BLaER1 treated with 17β-estradiol and CSF1 and Interleukin-3, amounts not matched to agents 10 nM and 100 nM (cell line): ENCODE measurements at regions not wholly inside any gene's neighbourhood (a gene's known extent, or its start where the extent isn't known, plus 50 kb on each side); places are given as distances from the start of the nearest gene placed in this dataset.

Source experiments
- H3K27ac ChIP-seq, 11 experiments: shearing (Covaris generic); formaldehyde crosslinking; 2 replicates each; pipeline ENCODE4 v1.8.1; 2022
- H3K27me3 ChIP-seq, 11 experiments: shearing (Covaris generic); formaldehyde crosslinking; 2 replicates each; pipeline ENCODE4 v1.8.1; 2022
- H3K36me3 ChIP-seq, 11 experiments: shearing (Covaris generic); formaldehyde crosslinking; 2 replicates each; pipeline ENCODE4 v1.8.1; 2022
- H3K4me1 ChIP-seq, 10 experiments: shearing (Covaris generic); formaldehyde crosslinking; 2 replicates each; pipeline ENCODE4 v1.8.1; 2022
- H3K4me2 ChIP-seq, 11 experiments: shearing (Covaris generic); formaldehyde crosslinking; 2 replicates each; pipeline ENCODE4 v1.8.1; 2022
- H3K4me3 ChIP-seq, 10 experiments: shearing (Covaris generic); formaldehyde crosslinking; 2 replicates each; pipeline ENCODE4 v1.8.1; 2022
- H3K9ac ChIP-seq, 11 experiments: shearing (Covaris generic); formaldehyde crosslinking; 2 replicates each; pipeline ENCODE4 v1.8.1; 2022
- H3K9me3 ChIP-seq, 11 experiments: shearing (Covaris generic); formaldehyde crosslinking; replicated peaks in 1 of 11; 2 replicates each; pipeline ENCODE4 v1.8.1; 2022
- H4K20me1 ChIP-seq, 11 experiments: shearing (Covaris generic); formaldehyde crosslinking; 2 replicates each; pipeline ENCODE4 v1.8.1; 2022
- Cebpa-rat ChIP-seq, 11 experiments: shearing (Covaris generic); IDR thresholded peaks; 2 replicates each; pipeline ENCODE4 v1.8.1; 2022

GRCh38 chr4:180566492-180566891 is 1676.7 kb upstream of the TENM3 start:
- no peak for TF ChIP-seq Cebpa-rat (IDR thresholded peaks at IDR 0.05)
- no peak overlapping the region for H3K9ac ChIP-seq
- H3K4me1 ChIP-seq, result peaks cover 0 to 9% (median 0%) of the 10 kb centered on the region in 10 experiments; a peak in 5 of 20 replicates
- H3K27ac ChIP-seq, result no peak overlapping the region
- no peak overlapping the region for H3K4me2 ChIP-seq
- H4K20me1 ChIP-seq, result no peaks in the 10 kb centered on the region
- H3K9me3 ChIP-seq, result peaks cover 0 to 4% (median 0%) of the 10 kb centered on the region in 11 experiments; a peak in 1 of 22 replicates
- H3K4me3 ChIP-seq, result no peak overlapping the region
- no peaks in the 10 kb centered on the region for H3K36me3 ChIP-seq
- H3K27me3 ChIP-seq, result no peaks in the 10 kb centered on the region

DNA sequence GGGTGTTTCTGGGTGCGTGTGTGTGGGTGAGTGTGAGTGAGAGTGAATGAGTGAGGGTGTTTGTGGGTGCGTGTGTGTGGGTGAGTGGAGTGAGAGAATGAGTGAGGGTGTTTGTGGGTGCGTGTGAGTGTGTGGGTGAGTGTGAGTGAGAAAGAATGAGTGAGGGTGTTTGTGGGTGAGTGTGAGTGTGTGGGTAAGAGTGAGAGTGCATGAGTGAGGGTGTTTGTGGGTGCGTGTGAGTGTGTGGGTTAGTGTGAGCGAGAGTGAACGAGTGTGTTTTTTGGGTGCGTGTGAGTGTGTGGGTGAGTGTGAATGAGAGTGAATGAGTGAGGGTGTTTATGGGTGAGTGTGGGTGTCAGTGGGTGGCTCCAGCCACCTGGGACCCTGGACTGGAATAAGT is 1676.1 kb upstream of the TENM3 start:
- Histone ChIP-seq H3K27ac (no peak overlapping the region), H3K4me3 (no peak overlapping the region), H3K9me3 (peaks cover 0 to 4% (median 0%) of the 10 kb centered on the region in 11 experiments; a peak in 1 of 22 replicates), H4K20me1 (no peaks in the 10 kb centered on the region), H3K4me2 (no peak overlapping the region), H3K36me3 (no peaks in the 10 kb centered on the region), H3K27me3 (no peaks in the 10 kb centered on the region), H3K4me1 (peaks cover 0 to 9% (median 0%) of the 10 kb centered on the region in 10 experiments; a peak in 5 of 20 replicates), H3K9ac (no peak overlapping the region)
- no peak for TF ChIP-seq Cebpa-rat (IDR thresholded peaks at IDR 0.05)

GRCh38 chr4:180571516-180572055 is 1671.6 kb upstream of the TENM3 start:
- H3K27me3 ChIP-seq, result no peaks in the 10 kb centered on the region
- H4K20me1 ChIP-seq, result no peaks in the 10 kb centered on the region
- no peak overlapping the region for H3K27ac ChIP-seq
- H3K9ac ChIP-seq, result no peak overlapping the region
- no peak for TF ChIP-seq Cebpa-rat (IDR thresholded peaks at IDR 0.05)
- no peaks in the 10 kb centered on the region for H3K4me1 ChIP-seq
- no peak overlapping the region for H3K4me3 ChIP-seq
- H3K36me3 ChIP-seq, result no peaks in the 10 kb centered on the region
- H3K9me3 ChIP-seq, result no peaks in the 10 kb centered on the region
- H3K4me2 ChIP-seq, result no peak overlapping the region

DNA sequence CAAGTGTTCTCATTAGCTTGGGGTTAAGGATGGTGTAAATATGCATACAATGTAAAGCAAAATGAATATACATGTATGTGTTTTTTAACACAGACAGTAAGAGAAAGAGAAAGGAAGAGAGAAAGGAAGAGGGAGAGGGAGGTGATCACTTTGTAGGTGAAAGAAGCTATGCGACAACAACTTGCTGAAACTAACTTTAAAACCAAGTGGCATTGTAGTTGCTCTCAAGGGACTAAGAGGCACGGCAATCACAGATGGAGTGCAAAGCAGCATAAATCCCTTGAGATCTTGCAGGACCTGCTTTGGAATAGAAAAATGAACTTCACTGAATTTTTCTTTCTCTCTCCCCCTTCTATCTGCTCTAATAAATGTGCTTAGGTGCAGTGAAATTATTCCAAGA is 1665.0 kb upstream of the TENM3 start:
- Histone ChIP-seq H3K9me3 (no peaks in the 10 kb centered on the region), H3K9ac (no peak overlapping the region), H3K4me3 (no peak overlapping the region), H3K4me1 (peaks cover 0 to 14% (median 9%) of the 10 kb centered on the region in 10 experiments; a peak in 13 of 20 replicates), H3K27me3 (no peaks in the 10 kb centered on the region), H3K4me2 (peak overlapping the region in 8 of 11 experiments; percentile 44 to 64 (median 52); a peak in 15 of 22 replicates), H4K20me1 (no peaks in the 10 kb centered on the region), H3K27ac (no peak overlapping the region), H3K36me3 (no peaks in the 10 kb centered on the region)
- no peak for TF ChIP-seq Cebpa-rat (IDR thresholded peaks at IDR 0.05)

DNA sequence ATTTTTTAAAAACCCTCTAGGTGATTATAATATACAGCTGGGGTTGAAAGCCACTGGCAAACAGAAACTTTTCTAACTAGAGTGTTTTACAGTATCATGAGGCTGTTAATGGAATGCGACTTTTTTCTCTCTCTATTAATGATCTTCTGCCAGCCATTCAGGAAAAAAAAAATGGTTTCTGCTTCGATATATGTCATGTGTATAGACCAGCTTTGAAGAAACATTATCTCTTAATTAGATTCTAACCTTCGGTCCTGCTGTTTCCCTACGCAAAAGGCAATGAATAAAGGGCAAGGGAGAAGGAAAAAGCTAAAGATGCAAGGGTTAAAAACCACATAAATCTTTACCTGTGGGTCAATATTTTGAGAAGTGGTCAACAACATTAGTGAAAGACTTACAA is 1662.1 kb upstream of the TENM3 start:
- Histone ChIP-seq H3K4me2 (no peak overlapping the region), H3K36me3 (no peaks in the 10 kb centered on the region), H3K9ac (no peak overlapping the region), H3K27ac (no peak overlapping the region), H3K27me3 (no peaks in the 10 kb centered on the region), H3K4me1 (peaks cover 0 to 14% (median 9%) of the 10 kb centered on the region in 10 experiments; a peak in 13 of 20 replicates), H3K4me3 (no peak overlapping the region), H4K20me1 (no peaks in the 10 kb centered on the region), H3K9me3 (no peaks in the 10 kb centered on the region)
- TF ChIP-seq Cebpa-rat (IDR thresholded peaks at IDR 0.05), result no peak

- no peak overlapping the region for H3K4me3 ChIP-seq
- no peaks in the 10 kb centered on the region for H3K4me1 ChIP-seq
- no peaks in the 10 kb centered on the region for H3K27me3 ChIP-seq
- TF ChIP-seq Cebpa-rat (IDR thresholded peaks at IDR 0.05), result no peak
- no peak overlapping the region for H3K27ac ChIP-seq
- no peaks in the 10 kb centered on the region for H4K20me1 ChIP-seq
- H3K36me3 ChIP-seq, result no peaks in the 10 kb centered on the region
- H3K9ac ChIP-seq, result no peak overlapping the region
- no peaks in the 10 kb centered on the region for H3K9me3 ChIP-seq
- no peak overlapping the region for H3K4me2 ChIP-seq
These were observed 1655.8 kb upstream of the TENM3 start for GRCh38 chr4:180587379-180587778.

DNA sequence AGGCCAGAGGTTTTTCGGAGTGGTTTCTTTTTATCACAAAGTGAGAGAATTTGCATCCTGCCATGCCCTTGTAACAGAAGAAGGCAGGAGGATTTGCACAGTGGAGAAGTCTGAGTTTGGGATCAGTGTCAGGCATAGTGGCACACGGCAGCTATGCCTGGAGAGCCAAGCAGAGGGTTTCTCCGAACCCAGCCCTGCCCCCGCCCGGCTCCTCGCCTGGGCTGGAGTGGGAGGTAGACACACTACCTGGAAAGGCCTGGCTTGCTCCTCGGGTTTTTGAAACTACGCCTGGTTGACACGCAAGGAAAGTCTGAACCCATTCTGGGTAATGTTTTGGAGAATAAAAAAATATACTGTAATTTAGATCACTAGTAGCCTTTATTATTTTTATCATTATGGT is 1653.6 kb upstream of the TENM3 start:
- H3K4me2 ChIP-seq, result no peak overlapping the region
- no peak for TF ChIP-seq Cebpa-rat (IDR thresholded peaks at IDR 0.05)
- no peaks in the 10 kb centered on the region for H3K9me3 ChIP-seq
- H3K27me3 ChIP-seq, result no peaks in the 10 kb centered on the region
- no peak overlapping the region for H3K4me3 ChIP-seq
- no peaks in the 10 kb centered on the region for H3K4me1 ChIP-seq
- H3K9ac ChIP-seq, result no peak overlapping the region
- H4K20me1 ChIP-seq, result no peaks in the 10 kb centered on the region; a peak in 1 of 22 replicates
- no peaks in the 10 kb centered on the region for H3K36me3 ChIP-seq
- H3K27ac ChIP-seq, result no peak overlapping the region

- no peak overlapping the region for H3K9ac ChIP-seq
- TF ChIP-seq Cebpa-rat (IDR thresholded peaks at IDR 0.05), result no peak
- no peaks in the 10 kb centered on the region for H3K27me3 ChIP-seq
- no peak overlapping the region for H3K27ac ChIP-seq
- H3K4me1 ChIP-seq, result peaks cover 0 to 4% (median 0%) of the 10 kb centered on the region in 10 experiments; a peak in 2 of 20 replicates
- no peaks in the 10 kb centered on the region; a peak in 1 of 22 replicates for H4K20me1 ChIP-seq
- H3K4me3 ChIP-seq, result no peak overlapping the region
- no peak overlapping the region for H3K4me2 ChIP-seq
- H3K36me3 ChIP-seq, result no peaks in the 10 kb centered on the region
- H3K9me3 ChIP-seq, result no peaks in the 10 kb centered on the region
These were observed 1646.2 kb upstream of the TENM3 start for GRCh38 chr4:180596888-180597483.

GRCh38 chr4:180598281-180598680 is 1644.9 kb upstream of the TENM3 start:
- no peaks in the 10 kb centered on the region for H4K20me1 ChIP-seq
- peak overlapping the region in 2 of 11 experiments; percentile 18 to 20; a peak in 2 of 22 replicates for H3K4me2 ChIP-seq
- H3K9me3 ChIP-seq, result no peaks in the 10 kb centered on the region
- no peak overlapping the region for H3K27ac ChIP-seq
- TF ChIP-seq Cebpa-rat (IDR thresholded peaks at IDR 0.05), result no peak
- peaks cover 0 to 4% (median 0%) of the 10 kb centered on the region in 10 experiments; a peak in 2 of 20 replicates for H3K4me1 ChIP-seq
- H3K9ac ChIP-seq, result no peak overlapping the region
- H3K4me3 ChIP-seq, result no peak overlapping the region
- no peaks in the 10 kb centered on the region for H3K36me3 ChIP-seq
- no peaks in the 10 kb centered on the region for H3K27me3 ChIP-seq

DNA sequence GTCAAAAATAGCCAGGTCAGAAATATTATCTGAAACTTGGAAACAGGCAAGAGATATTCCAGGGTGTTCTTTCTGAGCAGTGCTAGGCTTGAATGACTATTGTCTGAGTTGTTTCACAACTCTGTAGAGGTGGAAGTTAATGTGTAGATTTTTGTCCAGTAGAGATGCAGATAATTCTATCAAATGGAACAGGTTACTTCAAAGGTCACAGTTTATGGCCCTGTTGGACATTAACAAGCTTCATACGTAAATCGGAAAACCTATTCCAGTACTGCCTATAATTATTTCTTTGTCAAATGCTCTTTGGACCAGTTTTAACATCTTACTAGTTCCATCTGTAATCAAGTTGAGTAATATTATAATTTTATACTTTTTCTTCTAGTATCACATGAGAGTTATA is 1639.4 kb upstream of the TENM3 start:
- no peaks in the 10 kb centered on the region for H3K36me3 ChIP-seq
- H3K27ac ChIP-seq, result no peak overlapping the region
- H3K4me2 ChIP-seq, result no peak overlapping the region
- no peaks in the 10 kb centered on the region for H3K4me1 ChIP-seq
- no peak for TF ChIP-seq Cebpa-rat (IDR thresholded peaks at IDR 0.05)
- no peak overlapping the region for H3K9ac ChIP-seq
- no peaks in the 10 kb centered on the region for H3K9me3 ChIP-seq
- H3K4me3 ChIP-seq, result no peak overlapping the region
- no peaks in the 10 kb centered on the region for H3K27me3 ChIP-seq
- no peaks in the 10 kb centered on the region for H4K20me1 ChIP-seq
